Natural killer cell treated with Interleukin-12 subunit alpha and Interleukin-12 subunit beta and Interleukin-15 and Interleukin-18, amount 100 ng/mL, for 72 hours (primary cell): ENCODE measurements at regions not wholly inside any gene's neighbourhood (a gene's known extent, or its start where the extent isn't known, plus 50 kb on each side); places are given as distances from the start of the nearest gene placed in this dataset.

ENCODE experiments used
- ATAC-seq, 2 donors: fragments of 150-1000 bp; cut with Tn5 transposase in 1 of 2; sonication (Bioruptor Pico), chemical (Tn5 transposase) in 1 of 2; 2 replicates each; pipeline ENCODE4 v1.10.0; 2021
- DNase-seq: peaks from one replicate; pipeline ENCODE4 v3.0.0; 2022; ENCODE audit warnings: low spot score
- H3K27ac Mint-ChIP-seq, 2 donors: 1 replicate in 1 of 2; 2 replicates in 1 of 2; pipeline ENCODE4 v1.8.0; 2022; ENCODE audit warnings: mixed read lengths in 2 of 2, mild to moderate bottlenecking in 1 of 2, moderate library complexity in 1 of 2
- H3K27me3 Mint-ChIP-seq, 2 donors: 1 replicate in 1 of 2; 2 replicates in 1 of 2; pipeline ENCODE4 v1.8.0; 2022; ENCODE audit warnings: mixed read lengths in 2 of 2
- H3K36me3 Mint-ChIP-seq: one replicate; pipeline ENCODE4 v1.8.0; 2022; ENCODE audit warnings: mixed read lengths
- H3K4me1 Mint-ChIP-seq, 2 donors: 1 replicate in 1 of 2; 2 replicates in 1 of 2; pipeline ENCODE4 v1.8.0; 2022; ENCODE audit warnings: low read depth in 2 of 2, mixed read lengths in 2 of 2, mild to moderate bottlenecking in 1 of 2
- H3K4me3 Mint-ChIP-seq: one replicate; pipeline ENCODE4 v1.8.0; 2022; ENCODE audit warnings: mixed read lengths
- H3K9me3 Mint-ChIP-seq: 2 replicates; pipeline ENCODE4 v1.8.0; 2022; ENCODE audit warnings: mixed read lengths

GRCh38 chr20:51158226-51158625, 135.3 kb upstream of the KCNG1 start:
- peaks cover 40 to 41% of the 10 kb centered on the region in 2 donors for H3K27me3 Mint-ChIP-seq
- no peak for ATAC-seq
- H3K4me3 Mint-ChIP-seq, result no peak overlapping the region
- H3K9me3 Mint-ChIP-seq, result no peaks in the 10 kb centered on the region
- DNase-seq, result no peak
- H3K36me3 Mint-ChIP-seq, result no peaks in the 10 kb centered on the region
- H3K27ac Mint-ChIP-seq, result no peak overlapping the region
- peaks cover 0 to 3% of the 10 kb centered on the region in 2 donors for H3K4me1 Mint-ChIP-seq

GRCh38 chr20:51156041-51156982, 133.4 kb upstream of the KCNG1 start:
- H3K27ac Mint-ChIP-seq, result no peak overlapping the region
- no peak for DNase-seq
- peaks cover 38 to 49% of the 10 kb centered on the region in 2 donors for H3K27me3 Mint-ChIP-seq
- H3K4me3 Mint-ChIP-seq, result no peak overlapping the region
- no peaks in the 10 kb centered on the region for H3K9me3 Mint-ChIP-seq
- H3K4me1 Mint-ChIP-seq, result peaks cover 0 to 3% of the 10 kb centered on the region in 2 donors
- no peak for ATAC-seq
- no peaks in the 10 kb centered on the region for H3K36me3 Mint-ChIP-seq

DNA sequence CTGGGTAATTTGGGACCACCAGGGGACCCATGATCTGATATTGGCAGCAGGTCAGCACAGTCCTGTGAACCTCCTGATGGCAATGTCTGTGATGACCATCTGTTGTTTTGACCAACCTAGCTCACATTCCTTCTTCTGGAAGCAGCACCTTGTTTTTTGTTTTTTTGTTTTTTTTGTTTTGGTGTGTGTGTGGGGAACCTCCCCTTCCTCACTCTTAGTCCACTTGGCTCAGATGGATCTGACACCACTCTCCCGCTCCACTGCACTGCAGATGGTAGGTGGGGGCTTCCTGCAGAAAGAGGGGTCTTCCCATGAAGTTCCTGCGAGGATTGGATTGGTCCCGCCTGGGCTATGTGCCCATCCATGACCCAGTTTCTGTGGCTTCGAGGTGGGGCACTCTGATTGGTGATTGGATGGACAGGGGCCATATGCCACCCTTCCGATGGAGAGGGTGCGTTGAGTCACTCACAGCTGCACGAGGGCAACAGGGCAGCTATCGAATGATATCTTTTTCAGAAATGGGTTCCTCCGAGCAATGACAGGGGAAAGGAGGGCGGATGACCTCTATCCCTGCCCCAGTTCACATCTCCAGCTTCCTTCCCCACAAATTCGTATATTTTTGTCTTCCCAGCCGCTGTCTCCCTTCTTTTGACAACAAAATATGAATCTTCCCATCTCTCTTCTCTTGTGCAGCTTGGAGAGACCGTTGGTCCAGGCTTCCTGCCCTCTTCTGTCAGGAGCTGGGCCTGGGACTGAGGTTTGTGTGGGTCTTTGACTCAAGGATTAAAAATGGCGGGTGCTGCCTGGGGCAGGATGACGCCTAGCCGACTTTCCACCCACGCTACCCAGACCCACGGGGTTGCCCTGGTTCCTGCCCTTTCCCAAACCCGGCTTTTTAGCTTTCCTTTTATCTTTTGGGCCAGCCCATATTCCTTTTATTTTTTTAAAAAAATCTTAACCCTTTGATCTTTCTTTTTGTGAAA, 132.1 kb upstream of the KCNG1 start:
- peaks cover 33 to 50% of the 10 kb centered on the region in 2 donors for H3K27me3 Mint-ChIP-seq
- H3K9me3 Mint-ChIP-seq, result no peaks in the 10 kb centered on the region
- no peaks in the 10 kb centered on the region for H3K36me3 Mint-ChIP-seq
- peaks cover 0 to 3% of the 10 kb centered on the region in 2 donors for H3K4me1 Mint-ChIP-seq
- DNase-seq (no peak), ATAC-seq (no peak)
- no peak overlapping the region for H3K4me3 Mint-ChIP-seq
- no peak overlapping the region for H3K27ac Mint-ChIP-seq

GRCh38 chr20:51153867-51154707, 131.2 kb upstream of the KCNG1 start:
- Mint-ChIP-seq H3K4me3 (no peak overlapping the region), H3K36me3 (no peaks in the 10 kb centered on the region), H3K27ac (no peak overlapping the region), H3K4me1 (peaks cover 0 to 3% of the 10 kb centered on the region in 2 donors), H3K9me3 (no peaks in the 10 kb centered on the region), H3K27me3 (peaks cover 28 to 51% of the 10 kb centered on the region in 2 donors)
- DNase-seq, result no peak
- no peak for ATAC-seq

- H3K27ac Mint-ChIP-seq, result no peak overlapping the region
- no peaks in the 10 kb centered on the region for H3K9me3 Mint-ChIP-seq
- no peak overlapping the region for H3K4me3 Mint-ChIP-seq
These were observed 126.0 kb upstream of the KCNG1 start for GRCh38 chr20:51148941-51149340.

DNA sequence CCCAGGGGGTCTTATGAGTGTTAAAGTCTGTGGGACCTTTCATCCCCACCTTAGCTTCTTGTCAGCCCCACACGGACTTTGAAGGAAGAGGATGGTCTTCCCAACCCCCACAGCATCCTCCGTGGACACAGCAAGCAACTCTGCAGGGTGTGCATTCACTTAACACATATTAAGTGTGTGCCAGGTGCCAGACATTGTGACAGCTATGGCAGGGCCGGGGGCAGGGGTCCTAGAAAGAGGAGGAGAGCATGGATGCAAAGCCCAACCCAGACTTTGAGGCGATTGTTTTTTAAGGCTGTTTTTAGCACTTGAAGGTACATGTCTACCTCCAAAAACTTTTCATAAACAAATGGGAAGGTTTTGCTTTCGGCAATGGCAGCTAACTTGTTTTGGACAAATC, 121.6 kb upstream of the KCNG1 start:
- Mint-ChIP-seq H3K27me3 (peaks cover 15 to 45% of the 10 kb centered on the region in 2 donors), H3K9me3 (no peaks in the 10 kb centered on the region), H3K27ac (no peak overlapping the region), H3K4me1 (no peaks in the 10 kb centered on the region), H3K36me3 (peaks cover 7% of the 10 kb centered on the region), H3K4me3 (no peak overlapping the region)
- DNase-seq (no peak), ATAC-seq (no peak)

More at GRCh38 chr20:51148941-51149340, 126.0 kb upstream of the KCNG1 start:
- DNase-seq (no peak), ATAC-seq (no peak)
- H3K36me3 Mint-ChIP-seq, result peaks cover 7% of the 10 kb centered on the region
- H3K27me3 Mint-ChIP-seq, result peaks cover 23 to 58% of the 10 kb centered on the region in 2 donors
- H3K4me1 Mint-ChIP-seq, result no peaks in the 10 kb centered on the region

DNA sequence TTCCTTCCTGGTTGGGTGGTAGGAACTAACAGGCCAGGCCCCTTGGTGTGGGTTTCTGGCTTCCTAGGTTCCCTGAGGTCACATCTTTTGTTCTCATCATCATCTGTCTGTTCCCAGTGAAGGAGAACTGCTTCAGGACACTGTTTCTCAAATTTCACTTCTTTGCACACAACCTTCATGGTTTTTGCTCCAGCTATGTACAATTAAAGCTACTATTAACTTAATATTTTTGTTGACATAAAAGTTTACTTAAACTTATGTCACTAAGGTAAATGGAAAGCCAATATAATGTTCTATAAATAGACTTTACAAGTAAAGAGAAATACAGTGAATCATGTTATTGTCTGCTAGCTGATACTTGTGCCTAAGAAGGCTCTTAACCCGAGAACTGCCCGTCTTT, 120.7 kb upstream of the KCNG1 start:
- ATAC-seq (no peak), DNase-seq (no peak)
- no peak overlapping the region for H3K4me3 Mint-ChIP-seq
- H3K27me3 Mint-ChIP-seq, result peaks cover 17 to 40% of the 10 kb centered on the region in 2 donors
- no peak overlapping the region for H3K27ac Mint-ChIP-seq
- no peaks in the 10 kb centered on the region for H3K9me3 Mint-ChIP-seq
- peaks cover 7% of the 10 kb centered on the region for H3K36me3 Mint-ChIP-seq
- H3K4me1 Mint-ChIP-seq, result no peaks in the 10 kb centered on the region

- Mint-ChIP-seq H3K4me1 (no peaks in the 10 kb centered on the region), H3K9me3 (no peaks in the 10 kb centered on the region), H3K4me3 (no peak overlapping the region), H3K27ac (no peak overlapping the region), H3K27me3 (peaks cover 12 to 28% of the 10 kb centered on the region in 2 donors), H3K36me3 (peaks cover 7% of the 10 kb centered on the region)
- DNase-seq (no peak), ATAC-seq (no peak)
These were observed 119.5 kb upstream of the KCNG1 start for GRCh38 chr20:51142448-51142847.

GRCh38 chr20:51140671-51141070, 117.8 kb upstream of the KCNG1 start:
- Mint-ChIP-seq H3K27me3 (peaks cover 8 to 16% of the 10 kb centered on the region in 2 donors), H3K4me1 (no peaks in the 10 kb centered on the region), H3K27ac (no peak overlapping the region), H3K9me3 (no peaks in the 10 kb centered on the region), H3K4me3 (no peak overlapping the region), H3K36me3 (peaks cover 3% of the 10 kb centered on the region)
- ATAC-seq (no peak), DNase-seq (no peak)

DNA sequence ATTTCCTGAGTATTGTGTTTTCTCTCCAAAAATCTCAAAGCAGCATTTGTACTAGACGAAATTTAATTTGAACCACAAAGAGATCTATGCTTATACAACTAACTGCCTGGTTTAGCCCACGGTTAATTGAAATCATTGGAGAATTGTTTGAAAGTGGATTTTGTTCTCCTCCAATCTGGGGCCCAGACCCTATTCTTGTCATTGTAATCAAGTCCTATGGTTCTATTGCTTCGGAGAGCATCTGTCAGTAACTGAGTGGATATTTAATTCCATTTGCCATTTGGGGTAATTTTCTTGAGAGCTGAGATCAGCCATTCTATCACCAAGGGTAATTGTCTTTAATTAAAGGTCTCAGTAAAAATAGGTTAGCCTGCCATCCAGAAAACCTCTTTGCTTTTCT, 117.0 kb upstream of the KCNG1 start:
- no peak overlapping the region for H3K27ac Mint-ChIP-seq
- H3K4me3 Mint-ChIP-seq, result no peak overlapping the region
- H3K27me3 Mint-ChIP-seq, result peaks cover 3 to 11% of the 10 kb centered on the region in 2 donors
- H3K4me1 Mint-ChIP-seq, result no peaks in the 10 kb centered on the region
- no peak for DNase-seq
- H3K36me3 Mint-ChIP-seq, result no peaks in the 10 kb centered on the region
- H3K9me3 Mint-ChIP-seq, result no peaks in the 10 kb centered on the region
- no peak for ATAC-seq

DNA sequence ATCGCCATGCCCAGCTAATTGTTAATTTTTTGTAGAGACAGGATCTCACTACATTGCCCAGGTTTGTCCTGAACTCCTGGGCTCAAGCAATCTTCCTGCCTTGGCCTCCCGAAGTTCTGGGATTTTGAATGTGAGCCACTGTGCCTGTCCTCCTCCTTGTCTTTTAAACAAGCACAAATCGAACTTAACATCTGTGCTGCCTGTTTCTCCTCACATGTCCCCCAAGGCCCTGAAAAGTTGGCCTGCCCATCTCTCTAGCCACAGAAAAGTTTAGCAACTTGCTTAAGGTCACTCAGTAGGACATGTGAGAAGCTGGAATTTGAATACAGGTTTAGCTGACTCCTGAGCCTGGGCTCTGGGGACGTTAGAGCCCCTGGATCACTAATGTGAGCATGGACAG, 115.7 kb upstream of the KCNG1 start:
- H3K27ac Mint-ChIP-seq, result no peak overlapping the region
- ATAC-seq (no peak), DNase-seq (no peak)
- H3K27me3 Mint-ChIP-seq, result peaks cover 7 to 11% of the 10 kb centered on the region in 2 donors
- H3K9me3 Mint-ChIP-seq, result no peaks in the 10 kb centered on the region
- no peaks in the 10 kb centered on the region for H3K4me1 Mint-ChIP-seq
- no peak overlapping the region for H3K4me3 Mint-ChIP-seq
- no peaks in the 10 kb centered on the region for H3K36me3 Mint-ChIP-seq

DNA sequence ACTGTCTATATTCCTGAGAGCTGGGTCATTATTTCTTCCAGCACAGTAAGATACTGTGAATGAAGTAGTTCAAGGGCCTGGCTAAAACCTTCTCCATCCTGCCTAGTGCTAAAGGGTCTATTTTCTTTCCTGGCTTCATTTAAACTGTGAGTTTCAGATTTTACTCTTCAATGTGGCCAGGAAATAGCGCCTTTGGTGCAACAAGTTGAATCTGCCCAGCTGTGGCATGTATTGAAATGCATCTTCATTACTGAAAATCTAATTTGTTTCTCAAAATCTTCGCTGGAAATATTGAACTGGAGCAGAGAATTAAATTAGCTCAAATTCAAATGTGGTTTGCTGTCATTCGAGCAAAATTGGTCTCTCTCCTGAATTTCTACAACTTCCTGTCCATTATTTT, 114.6 kb upstream of the KCNG1 start:
- peaks cover 7 to 11% of the 10 kb centered on the region in 2 donors for H3K27me3 Mint-ChIP-seq
- DNase-seq (no peak), ATAC-seq (no peak)
- no peaks in the 10 kb centered on the region for H3K4me1 Mint-ChIP-seq
- no peaks in the 10 kb centered on the region for H3K36me3 Mint-ChIP-seq
- no peak overlapping the region for H3K4me3 Mint-ChIP-seq
- H3K27ac Mint-ChIP-seq, result no peak overlapping the region
- no peaks in the 10 kb centered on the region for H3K9me3 Mint-ChIP-seq
